ENCODE measurements at regions not wholly inside any gene's neighbourhood (a gene's known extent, or its start where the extent isn't known, plus 50 kb on each side); places are given as distances from the start of the nearest gene placed in this dataset.

- DNase-seq (ENCODE audit: low read depth) = no peak
- no peak overlapping the region for H3K4me3 ChIP-seq (ENCODE audit: low read depth, low read length)
- TF ChIP-seq MAX (IDR thresholded peaks at IDR 0.05; ENCODE audit: low read depth, low read length) = no peak
Observed at GRCh38 chr14:36245223-36245622, 68.7 kb upstream of the PTCSC3 start.

GRCh38 chr14:36243183-36243582 lies 66.7 kb upstream of the PTCSC3 start:
- no peak for TF ChIP-seq MYC (IDR thresholded peaks at IDR 0.05; ENCODE audit: low read depth, low read length)
- TF ChIP-seq POLR2A (IDR thresholded peaks at IDR 0.05; ENCODE audit: extremely low read depth, insufficient read length) = no peak

GRCh38 chr14:36241183-36241582 lies 64.7 kb upstream of the PTCSC3 start:
- DNase-seq (ENCODE audit: low read depth) = peak; percentile 3
- TF ChIP-seq MAX (IDR thresholded peaks at IDR 0.05; ENCODE audit: low read depth, low read length) = no peak
- no peak overlapping the region for H3K4me3 ChIP-seq (ENCODE audit: low read depth, low read length)

More at GRCh38 chr14:36243183-36243582, 66.7 kb upstream of the PTCSC3 start:
- H3K4me3 ChIP-seq (ENCODE audit: low read depth, low read length) = no peak overlapping the region
- no peak for DNase-seq (ENCODE audit: low read depth)

- DNase-seq (ENCODE audit: low read depth) = peak; percentile 45
- TF ChIP-seq MAX (IDR thresholded peaks at IDR 0.05; ENCODE audit: low read depth, low read length) = no peak
- no peak for TF ChIP-seq POLR2A (IDR thresholded peaks at IDR 0.05; ENCODE audit: extremely low read depth, insufficient read length)
- TF ChIP-seq MYC (IDR thresholded peaks at IDR 0.05; ENCODE audit: low read depth, low read length) = no peak
- TF ChIP-seq CTCF (IDR thresholded peaks at IDR 0.05; ENCODE audit: low read depth, low read length) = no peak
- no peak overlapping the region for H3K4me3 ChIP-seq (ENCODE audit: low read depth, low read length)
Observed at GRCh38 chr14:36238666-36239363, 62.3 kb upstream of the PTCSC3 start.

- H3K4me3 ChIP-seq (ENCODE audit: low read depth, low read length) = no peak overlapping the region
- TF ChIP-seq POLR2A (IDR thresholded peaks at IDR 0.05; ENCODE audit: extremely low read depth, insufficient read length) (no peak), MYC (IDR thresholded peaks at IDR 0.05; ENCODE audit: low read depth, low read length) (no peak), CTCF (IDR thresholded peaks at IDR 0.05; ENCODE audit: low read depth, low read length) (no peak), MAX (IDR thresholded peaks at IDR 0.05; ENCODE audit: low read depth, low read length) (no peak)
- DNase-seq (ENCODE audit: low read depth) = no peak
Observed at GRCh38 chr14:36233217-36233616, 56.7 kb upstream of the PTCSC3 start.

GRCh38 chr14:36229262-36229661 lies 52.7 kb upstream of the PTCSC3 start:
- TF ChIP-seq CTCF (IDR thresholded peaks at IDR 0.05; ENCODE audit: low read depth, low read length) = no peak
- no peak for TF ChIP-seq MAX (IDR thresholded peaks at IDR 0.05; ENCODE audit: low read depth, low read length)
- no peak for TF ChIP-seq POLR2A (IDR thresholded peaks at IDR 0.05; ENCODE audit: extremely low read depth, insufficient read length)
- TF ChIP-seq MYC (IDR thresholded peaks at IDR 0.05; ENCODE audit: low read depth, low read length) = no peak
- H3K4me3 ChIP-seq (ENCODE audit: low read depth, low read length) = no peak overlapping the region
- DNase-seq (ENCODE audit: low read depth) = no peak

GRCh38 chr14:36227802-36228201 lies 51.3 kb upstream of the PTCSC3 start:
- DNase-seq (ENCODE audit: low read depth) = no peak
- TF ChIP-seq POLR2A (IDR thresholded peaks at IDR 0.05; ENCODE audit: extremely low read depth, insufficient read length) (no peak), CTCF (IDR thresholded peaks at IDR 0.05; ENCODE audit: low read depth, low read length) (no peak), MYC (IDR thresholded peaks at IDR 0.05; ENCODE audit: low read depth, low read length) (no peak), MAX (IDR thresholded peaks at IDR 0.05; ENCODE audit: low read depth, low read length) (no peak)
- H3K4me3 ChIP-seq (ENCODE audit: low read depth, low read length) = no peak overlapping the region

All from NB4 (cell line).